HEK293T (cell line): ENCODE measurements at regions not wholly inside any gene's neighbourhood (a gene's known extent, or its start where the extent isn't known, plus 50 kb on each side); places are given as distances from the start of the nearest gene placed in this dataset.

Experiments used
- ARNT ChIP-seq: fragments of 450-650 bp; IDR thresholded peaks from 2 replicates; pipeline ENCODE4 v1.6.1; 2017; ENCODE audit warnings: mild to moderate bottlenecking
- ELF4 ChIP-seq: fragments of 450-650 bp; IDR thresholded peaks from 2 replicates; pipeline ENCODE4 v1.6.1; 2017; ENCODE audit warnings: antibody characterized with exemption
- FOXK2 ChIP-seq: fragments of 450-650 bp; IDR thresholded peaks from 2 replicates; pipeline ENCODE4 v1.6.1; 2016; ENCODE audit warnings: mild to moderate bottlenecking
- FOXM1 ChIP-seq: fragments of 450-650 bp; IDR thresholded peaks from 2 replicates; pipeline ENCODE4 v1.6.1; 2017; ENCODE audit warnings: mild to moderate bottlenecking, borderline replicate concordance
- HDGF ChIP-seq: fragments of 450-650 bp; IDR thresholded peaks from 2 replicates; pipeline ENCODE4 v1.6.1; 2017; ENCODE audit warnings: antibody characterized with exemption, borderline replicate concordance
- L3MBTL2 ChIP-seq: fragments of 450-650 bp; conservative IDR thresholded peaks from 2 replicates; pipeline ENCODE4 v1.6.1; 2016; ENCODE audit warnings: mild to moderate bottlenecking
- NFRKB ChIP-seq: fragments of 450-650 bp; IDR thresholded peaks from 2 replicates; pipeline ENCODE4 v1.6.1; 2016; ENCODE audit warnings: mild to moderate bottlenecking, moderate library complexity
- TARDBP ChIP-seq: fragments of 450-650 bp; IDR thresholded peaks from 2 replicates; pipeline ENCODE4 v1.6.1; 2016
- TF ChIP-seq, protein P1 (sequence below): fragments of 450-650 bp; IDR thresholded peaks from 2 replicates; pipeline ENCODE4 v1.6.1; 2016

- no peak for TF ChIP-seq NFRKB
- TF ChIP-seq, protein P1, sequence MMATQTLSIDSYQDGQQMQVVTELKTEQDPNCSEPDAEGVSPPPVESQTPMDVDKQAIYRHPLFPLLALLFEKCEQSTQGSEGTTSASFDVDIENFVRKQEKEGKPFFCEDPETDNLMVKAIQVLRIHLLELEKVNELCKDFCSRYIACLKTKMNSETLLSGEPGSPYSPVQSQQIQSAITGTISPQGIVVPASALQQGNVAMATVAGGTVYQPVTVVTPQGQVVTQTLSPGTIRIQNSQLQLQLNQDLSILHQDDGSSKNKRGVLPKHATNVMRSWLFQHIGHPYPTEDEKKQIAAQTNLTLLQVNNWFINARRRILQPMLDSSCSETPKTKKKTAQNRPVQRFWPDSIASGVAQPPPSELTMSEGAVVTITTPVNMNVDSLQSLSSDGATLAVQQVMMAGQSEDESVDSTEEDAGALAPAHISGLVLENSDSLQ: no peak
- TF ChIP-seq TARDBP: no peak
- no peak for TF ChIP-seq FOXM1
- TF ChIP-seq L3MBTL2: no peak
- TF ChIP-seq ARNT: no peak
- TF ChIP-seq ELF4: no peak
- TF ChIP-seq FOXK2: no peak
- no peak for TF ChIP-seq HDGF
These were observed 1239.2 kb downstream of the REEP3 start for GRCh38 chr10:64760371-64760770.
